ENCODE measurements at regions not wholly inside any gene's neighbourhood (a gene's known extent, or its start where the extent isn't known, plus 50 kb on each side); places are given as distances from the start of the nearest gene placed in this dataset.

GRCh38 chr5:117973785-117974184 lies 1014.6 kb downstream of the DTWD2 start:
- Histone ChIP-seq H3K4me1 (no peaks in the 10 kb centered on the region), H3K9me3 (no peaks in the 10 kb centered on the region), H3K27me3 (no peaks in the 10 kb centered on the region), H3K27ac (no peak overlapping the region), H3K4me3 (no peak overlapping the region), H3K36me3 (no peaks in the 10 kb centered on the region)
- TF ChIP-seq, protein P1, sequence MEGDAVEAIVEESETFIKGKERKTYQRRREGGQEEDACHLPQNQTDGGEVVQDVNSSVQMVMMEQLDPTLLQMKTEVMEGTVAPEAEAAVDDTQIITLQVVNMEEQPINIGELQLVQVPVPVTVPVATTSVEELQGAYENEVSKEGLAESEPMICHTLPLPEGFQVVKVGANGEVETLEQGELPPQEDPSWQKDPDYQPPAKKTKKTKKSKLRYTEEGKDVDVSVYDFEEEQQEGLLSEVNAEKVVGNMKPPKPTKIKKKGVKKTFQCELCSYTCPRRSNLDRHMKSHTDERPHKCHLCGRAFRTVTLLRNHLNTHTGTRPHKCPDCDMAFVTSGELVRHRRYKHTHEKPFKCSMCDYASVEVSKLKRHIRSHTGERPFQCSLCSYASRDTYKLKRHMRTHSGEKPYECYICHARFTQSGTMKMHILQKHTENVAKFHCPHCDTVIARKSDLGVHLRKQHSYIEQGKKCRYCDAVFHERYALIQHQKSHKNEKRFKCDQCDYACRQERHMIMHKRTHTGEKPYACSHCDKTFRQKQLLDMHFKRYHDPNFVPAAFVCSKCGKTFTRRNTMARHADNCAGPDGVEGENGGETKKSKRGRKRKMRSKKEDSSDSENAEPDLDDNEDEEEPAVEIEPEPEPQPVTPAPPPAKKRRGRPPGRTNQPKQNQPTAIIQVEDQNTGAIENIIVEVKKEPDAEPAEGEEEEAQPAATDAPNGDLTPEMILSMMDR (IDR thresholded peaks at IDR 0.05): no peak
- DNase-seq (no peak), ATAC-seq (no peak)
- intact Hi-C loops (cut with DNase I): no loop called here

- Histone ChIP-seq H3K27ac (no peak overlapping the region), H3K4me3 (no peak overlapping the region), H3K27me3 (no peaks in the 10 kb centered on the region), H3K36me3 (no peaks in the 10 kb centered on the region), H3K4me1 (no peaks in the 10 kb centered on the region), H3K9me3 (no peaks in the 10 kb centered on the region)
- intact Hi-C loops (cut with DNase I): no loop called here
- TF ChIP-seq, protein P1 (IDR thresholded peaks at IDR 0.05): no peak
- no peak for DNase-seq
- no peak for ATAC-seq
These were observed 1032.5 kb downstream of the DTWD2 start for GRCh38 chr5:117955831-117956230.

DNA sequence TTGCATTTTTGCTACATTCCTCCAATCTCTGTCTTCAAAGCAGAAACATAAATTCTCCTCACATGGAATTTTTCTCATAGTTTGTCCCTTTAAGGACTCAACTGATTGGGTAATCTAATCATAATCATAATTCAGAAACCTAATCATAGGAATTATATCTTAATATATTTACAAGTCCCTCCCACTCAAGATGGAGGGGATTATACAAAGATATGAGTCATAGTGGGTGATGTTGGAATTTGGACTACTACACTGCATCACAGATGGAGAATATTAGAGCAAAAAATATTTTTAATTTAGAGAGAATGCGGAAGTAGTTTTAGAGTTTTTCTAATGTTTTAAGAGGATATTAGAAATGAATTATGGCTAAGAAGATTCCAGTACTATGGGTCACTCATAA lies 1034.0 kb downstream of the DTWD2 start:
- no peak for ATAC-seq
- TF ChIP-seq, protein P1 (IDR thresholded peaks at IDR 0.05): no peak
- H3K9me3 ChIP-seq: no peaks in the 10 kb centered on the region

DNA sequence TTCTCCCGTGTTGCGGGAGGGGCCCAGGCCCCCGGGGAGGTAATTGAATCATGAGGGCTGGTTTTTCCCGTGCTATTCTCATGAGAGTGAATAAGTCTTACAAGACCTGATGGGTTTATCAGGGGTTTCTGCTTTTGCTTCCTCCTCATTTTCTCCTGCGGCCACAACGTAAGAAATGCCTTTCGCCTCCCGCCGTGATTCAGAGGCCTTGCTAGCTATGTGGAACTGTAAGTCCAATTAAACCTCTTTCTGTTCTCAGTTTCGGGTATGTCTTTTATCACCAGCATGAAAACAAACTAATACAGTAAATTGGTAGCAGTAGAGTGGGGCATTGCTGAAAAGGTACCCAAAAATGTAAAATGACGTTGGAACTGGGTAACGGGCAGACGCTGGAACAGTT lies 1035.1 kb downstream of the DTWD2 start:
- DNase-seq (no peak), ATAC-seq (no peak)
- no peak overlapping the region for H3K27ac ChIP-seq
- no peak overlapping the region for H3K4me3 ChIP-seq
- TF ChIP-seq, protein P1 (IDR thresholded peaks at IDR 0.05): no peak
- H3K4me1 ChIP-seq: no peaks in the 10 kb centered on the region
- H3K27me3 ChIP-seq: no peaks in the 10 kb centered on the region
- H3K36me3 ChIP-seq: no peaks in the 10 kb centered on the region
- intact Hi-C loops (cut with DNase I): no loop called here
- H3K9me3 ChIP-seq: no peaks in the 10 kb centered on the region

More for the DNA sequence above, 1034.0 kb downstream of the DTWD2 start:
- Histone ChIP-seq H3K4me1 (no peaks in the 10 kb centered on the region), H3K36me3 (no peaks in the 10 kb centered on the region), H3K4me3 (no peak overlapping the region), H3K27ac (no peak overlapping the region), H3K27me3 (no peaks in the 10 kb centered on the region)
- no peak for DNase-seq
- intact Hi-C loops (cut with DNase I): no loop called here

- Histone ChIP-seq H3K9me3 (no peaks in the 10 kb centered on the region), H3K4me1 (no peaks in the 10 kb centered on the region), H3K27me3 (no peaks in the 10 kb centered on the region), H3K27ac (no peak overlapping the region), H3K36me3 (no peaks in the 10 kb centered on the region), H3K4me3 (no peak overlapping the region)
- ATAC-seq (no peak), DNase-seq (no peak)
- TF ChIP-seq, protein P1 (IDR thresholded peaks at IDR 0.05): no peak
- intact Hi-C loops (cut with DNase I): no loop called here
These were observed 1040.5 kb downstream of the DTWD2 start for GRCh38 chr5:117947836-117948235.

DNA sequence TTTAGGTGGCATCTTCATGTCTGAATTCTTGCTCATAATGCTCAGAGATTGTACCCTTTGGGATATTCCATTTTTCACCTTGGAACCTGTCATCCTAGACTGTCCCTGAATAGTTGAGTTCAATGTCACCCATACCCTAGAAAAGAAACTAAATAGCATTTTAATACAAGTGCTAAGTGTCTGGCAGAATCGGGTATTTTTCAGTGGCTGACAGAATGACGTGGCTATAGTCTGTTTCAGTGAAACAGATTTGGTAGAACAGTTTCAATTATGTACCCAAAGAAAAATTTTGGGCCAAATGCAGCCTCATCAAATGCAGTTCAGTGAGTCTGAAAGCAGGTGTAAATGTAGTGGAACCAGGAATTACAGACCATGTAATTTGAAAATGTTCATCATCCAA lies 1041.2 kb downstream of the DTWD2 start:
- intact Hi-C loops (cut with DNase I): no loop called here
- H3K27me3 ChIP-seq: no peaks in the 10 kb centered on the region

More for the DNA sequence above, 1041.2 kb downstream of the DTWD2 start:
- no peaks in the 10 kb centered on the region for H3K9me3 ChIP-seq
- H3K36me3 ChIP-seq: no peaks in the 10 kb centered on the region
- H3K4me3 ChIP-seq: no peak overlapping the region
- no peak for DNase-seq
- TF ChIP-seq, protein P1 (IDR thresholded peaks at IDR 0.05): no peak
- no peak overlapping the region for H3K27ac ChIP-seq
- H3K4me1 ChIP-seq: no peaks in the 10 kb centered on the region
- ATAC-seq: no peak
